GM18870 (cell line): ENCODE measurements at regions not wholly inside any gene's neighbourhood (a gene's known extent, or its start where the extent isn't known, plus 50 kb on each side); places are given as distances from the start of the nearest gene placed in this dataset.
"Not testable (repeated sequence)": the region's sequence is repeated elsewhere in the genome, so short reads cannot be mapped to it uniquely, and the experiment has no call there.

Experiments used
- ATAC-seq: cut with Tn5 transposase; IDR thresholded peaks from one replicate; pipeline ENCODE4 v1.9.1; 2021; ENCODE audit warnings: moderate library complexity; ENCODE audit not compliant: unreplicated experiment

DNA sequence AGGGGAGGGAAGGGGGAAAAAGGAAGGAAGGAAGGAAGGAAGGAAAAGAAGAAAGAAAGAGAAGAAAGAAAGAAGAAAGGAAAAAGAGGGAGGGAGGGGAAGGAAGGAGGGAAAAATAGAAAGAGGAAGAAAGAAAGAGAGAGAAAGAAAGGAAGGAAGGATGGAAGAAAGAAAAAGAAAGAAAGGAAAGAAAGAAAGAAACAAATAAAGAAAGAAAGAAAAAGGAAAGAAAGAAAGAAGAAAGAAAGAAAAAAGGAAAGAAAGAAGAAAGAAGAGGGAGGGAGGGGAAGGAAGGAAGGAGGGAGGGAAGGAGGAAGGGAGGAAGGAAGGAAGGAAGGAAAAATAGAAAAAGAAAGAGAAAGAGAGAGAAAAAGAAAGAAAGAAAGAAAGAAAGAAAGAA lies 315.8 kb upstream of the PIK3C3 start:
- ATAC-seq, result no peak

GRCh38 chr18:41631723-41632285 lies 323.2 kb upstream of the PIK3C3 start:
- ATAC-seq, result not testable (repeated sequence)

DNA sequence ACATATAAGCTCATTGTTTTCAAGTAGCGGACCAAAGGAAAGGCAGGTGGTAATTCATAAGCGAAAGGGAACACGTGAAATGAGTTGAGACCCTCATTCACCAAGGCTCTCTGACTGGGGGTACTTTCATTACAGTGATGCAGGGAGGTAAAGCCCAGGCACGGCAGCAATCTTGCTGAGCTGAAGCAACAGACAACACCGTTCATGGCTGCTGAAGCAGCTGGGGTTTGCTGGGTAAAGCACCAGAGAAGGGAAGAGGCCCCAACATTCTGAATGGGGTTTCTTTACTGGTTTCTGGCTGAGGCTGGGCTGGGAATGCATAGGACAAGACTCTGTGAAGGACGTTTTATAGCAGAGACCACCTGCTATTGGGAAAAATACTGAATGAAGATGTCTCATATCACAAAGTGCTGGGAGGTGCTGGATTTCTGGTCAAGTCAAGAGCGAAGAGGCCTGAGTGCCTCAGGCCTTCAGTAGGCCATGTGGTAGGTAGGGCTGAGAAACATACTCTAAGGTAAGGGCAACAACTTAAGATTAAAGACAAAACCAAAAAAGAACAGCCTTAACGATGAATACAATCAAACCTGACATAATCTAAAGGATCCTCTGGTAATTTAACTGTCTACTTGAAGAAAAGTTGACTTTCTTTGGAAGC lies 324.7 kb upstream of the PIK3C3 start:
- no peak for ATAC-seq

DNA sequence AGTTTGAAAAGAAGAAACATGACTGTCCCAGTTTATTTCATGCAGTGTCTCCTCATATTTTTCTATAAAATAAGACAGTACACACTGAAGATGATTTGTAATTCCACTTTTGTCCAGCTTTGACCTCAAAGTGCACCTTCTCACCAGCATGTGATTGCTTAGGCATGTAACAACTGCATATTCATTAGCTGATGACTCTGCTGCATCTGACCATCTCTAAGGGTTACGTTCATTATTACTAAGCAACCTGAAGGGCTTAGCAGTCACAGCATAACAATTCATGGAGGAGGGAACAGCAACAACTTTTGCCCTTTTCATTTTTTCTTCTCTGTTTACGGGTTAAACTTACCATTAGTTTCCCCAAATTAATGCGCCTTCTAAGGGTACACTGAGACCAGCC lies 330.6 kb upstream of the PIK3C3 start:
- ATAC-seq, result no peak

- no peak for ATAC-seq
These were observed 333.9 kb upstream of the PIK3C3 start for GRCh38 chr18:41621177-41621576.

DNA sequence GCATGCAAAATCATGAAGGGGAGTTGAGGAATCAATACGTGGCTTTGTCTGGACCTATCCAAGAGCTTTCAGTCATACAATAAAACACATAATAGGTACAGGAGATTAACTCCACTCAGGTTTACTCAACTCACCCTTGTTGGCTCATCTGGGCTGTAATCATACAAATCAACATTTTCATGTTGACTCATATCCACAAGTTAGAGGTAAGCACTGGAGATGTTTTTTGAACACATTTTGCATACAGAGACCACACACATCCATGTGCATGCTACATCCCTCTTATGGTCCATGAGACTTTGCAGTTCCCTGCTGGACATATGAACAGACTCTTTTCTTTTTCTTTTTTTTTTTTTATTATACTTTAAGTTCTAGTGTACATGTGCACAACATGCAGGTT lies 336.9 kb upstream of the PIK3C3 start:
- no peak for ATAC-seq

DNA sequence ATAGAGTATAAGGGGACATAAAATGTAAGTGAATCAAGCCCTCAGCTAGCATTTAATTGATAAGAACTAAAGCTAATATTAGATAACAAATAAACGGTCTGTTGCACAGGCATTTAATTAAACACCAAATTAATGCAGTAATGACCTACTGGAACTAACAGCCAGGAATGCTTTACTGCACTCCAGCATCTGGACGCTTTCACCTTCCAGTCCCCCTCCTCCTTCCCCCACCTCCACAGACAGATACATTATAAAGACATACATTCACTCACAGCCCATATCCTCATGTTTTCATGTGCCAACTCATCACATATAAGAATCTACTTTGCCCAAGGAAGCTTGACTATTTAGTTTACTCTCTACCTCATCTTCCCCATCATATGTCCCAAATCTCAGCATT lies 337.4 kb upstream of the PIK3C3 start:
- ATAC-seq, result no peak

DNA sequence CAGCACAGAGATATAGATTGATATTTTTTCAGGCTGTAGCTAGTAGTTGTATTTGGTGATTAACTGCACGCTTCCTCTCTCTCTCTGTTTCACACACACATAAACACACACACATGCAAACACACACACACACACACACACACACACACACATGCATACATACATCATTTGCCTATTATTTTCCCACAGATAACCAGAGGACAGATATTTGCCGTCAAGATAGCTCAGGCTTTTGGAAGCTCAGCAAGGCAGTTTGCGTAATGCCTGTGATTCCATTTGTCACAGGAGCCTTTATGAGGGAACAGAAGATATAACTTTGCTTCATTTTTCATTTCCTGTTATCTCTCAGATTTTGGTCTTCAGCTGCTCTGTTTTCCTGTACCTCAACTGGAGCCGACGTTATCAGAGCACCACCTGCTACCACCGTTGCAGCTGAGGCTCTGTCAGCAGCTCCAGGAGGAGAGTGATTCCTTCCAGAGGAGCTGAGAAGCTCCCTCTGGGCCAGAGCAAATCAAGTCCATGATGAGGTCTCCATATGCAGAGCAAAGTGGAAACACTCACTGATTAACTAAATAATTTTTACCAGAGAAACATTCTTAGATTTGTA lies 341.9 kb upstream of the PIK3C3 start:
- ATAC-seq, result no peak

- no peak for ATAC-seq
These were observed 350.1 kb upstream of the PIK3C3 start for GRCh38 chr18:41604964-41605363.

DNA sequence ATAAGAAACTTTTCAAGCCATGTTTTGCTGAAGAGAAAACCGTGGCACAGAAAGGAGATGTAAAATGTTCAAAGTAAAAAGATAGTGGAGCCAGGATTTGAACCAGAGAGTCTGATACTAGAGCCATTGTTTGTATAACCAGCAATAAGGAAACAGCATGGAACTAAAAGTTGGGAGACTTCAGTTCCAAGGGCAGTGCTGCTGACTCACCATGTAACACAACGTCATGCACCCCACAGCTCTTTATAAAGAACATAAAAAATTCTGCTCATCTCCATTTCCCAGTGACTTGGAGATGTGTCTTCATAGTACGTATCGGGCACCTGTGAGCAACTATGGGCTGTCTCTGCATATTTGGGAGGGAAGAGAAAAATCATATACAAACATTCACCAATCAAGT lies 353.0 kb upstream of the PIK3C3 start:
- ATAC-seq, result no peak

GRCh38 chr18:41600693-41601391 lies 354.2 kb upstream of the PIK3C3 start:
- ATAC-seq, result no peak

- ATAC-seq, result no peak
These were observed 355.6 kb upstream of the PIK3C3 start for GRCh38 chr18:41599466-41599865.

GRCh38 chr18:41594582-41594981 lies 360.5 kb upstream of the PIK3C3 start:
- no peak for ATAC-seq

DNA sequence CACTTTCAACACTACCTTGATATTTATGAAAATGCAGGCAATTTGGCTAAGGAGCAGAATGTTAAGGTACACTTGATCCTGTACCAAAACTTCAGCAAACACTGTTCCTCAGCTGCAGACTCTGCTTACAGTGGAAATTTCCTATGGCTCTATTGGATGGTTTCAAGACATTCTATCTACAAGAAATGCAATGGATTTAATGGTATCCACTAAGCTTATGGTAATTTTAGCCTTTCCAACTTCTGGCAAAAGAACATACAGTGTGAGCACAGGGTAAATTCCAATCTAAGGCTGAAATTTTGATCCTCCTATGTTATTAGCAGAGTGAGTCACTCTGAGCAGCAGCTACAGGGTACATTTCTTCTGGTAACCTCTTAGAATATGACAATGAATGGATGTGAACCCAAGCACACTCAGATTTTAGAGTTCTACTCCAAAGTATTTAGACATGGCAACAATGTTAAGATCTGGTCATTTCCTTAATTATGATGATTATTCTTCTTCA lies 361.8 kb upstream of the PIK3C3 start:
- ATAC-seq, result no peak

DNA sequence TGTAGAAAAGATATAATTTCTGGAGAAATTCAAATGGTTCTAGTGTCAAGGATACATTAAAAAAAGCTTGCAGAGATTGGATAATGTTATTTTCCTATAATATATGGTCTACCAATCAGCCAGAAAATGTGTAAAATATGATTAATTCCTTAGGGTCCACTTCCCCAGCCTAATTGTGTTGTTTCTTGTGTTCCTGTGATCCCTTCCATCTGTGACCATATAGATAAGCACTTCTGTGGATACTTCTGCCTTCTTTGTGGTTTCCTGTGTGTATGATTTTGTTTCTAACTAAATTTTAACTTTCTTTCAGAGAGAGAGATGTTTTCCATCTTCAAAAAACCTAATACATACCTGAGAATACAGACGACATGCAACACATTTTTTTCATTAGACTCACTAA lies 367.1 kb upstream of the PIK3C3 start:
- no peak for ATAC-seq

- no peak for ATAC-seq
These were observed 369.5 kb upstream of the PIK3C3 start for GRCh38 chr18:41585512-41585911.

- ATAC-seq, result no peak
These were observed 375.8 kb upstream of the PIK3C3 start for GRCh38 chr18:41579185-41579584.

GRCh38 chr18:41577529-41577928 lies 377.5 kb upstream of the PIK3C3 start:
- no peak for ATAC-seq

- no peak for ATAC-seq
These were observed 378.4 kb upstream of the PIK3C3 start for GRCh38 chr18:41576643-41577042.

- no peak for ATAC-seq
These were observed 385.2 kb upstream of the PIK3C3 start for GRCh38 chr18:41569867-41570266.

DNA sequence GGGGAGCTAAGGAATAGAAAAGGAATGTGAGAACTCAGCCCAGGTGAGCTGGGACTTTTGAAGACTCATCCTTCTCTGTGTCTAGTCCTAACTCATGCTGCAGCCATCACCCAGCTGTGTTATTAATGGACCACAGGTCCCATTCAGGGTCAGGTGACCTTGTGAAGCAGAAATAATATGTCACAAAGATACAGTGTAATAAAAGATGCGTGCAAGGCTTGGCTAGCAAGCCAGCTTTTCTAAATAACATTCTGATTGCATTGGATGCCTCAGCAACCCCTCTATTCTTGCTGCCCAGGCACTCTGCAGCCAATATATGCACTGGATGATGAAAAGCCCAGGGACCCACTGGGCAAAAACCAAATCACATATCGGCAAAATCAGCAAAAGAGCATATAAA lies 393.1 kb upstream of the PIK3C3 start:
- no peak for ATAC-seq

DNA sequence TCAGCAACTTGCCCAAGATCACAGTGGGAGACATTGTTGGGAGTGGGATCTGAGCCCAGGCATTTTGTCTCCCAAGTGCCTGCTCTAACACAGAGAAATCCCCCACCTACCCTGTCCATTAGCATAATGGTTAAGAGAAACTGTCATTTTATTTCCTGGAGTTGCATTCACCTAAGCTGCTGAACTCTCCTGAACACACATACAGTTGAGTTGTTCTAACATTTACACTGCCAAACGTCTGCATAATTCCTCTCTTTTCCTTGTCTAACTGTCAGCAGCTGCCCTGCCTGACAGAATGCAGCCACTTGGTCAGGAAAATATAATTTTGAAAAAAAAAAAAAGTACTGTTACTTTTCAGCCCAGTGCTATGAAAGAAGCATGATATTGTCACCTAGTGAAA lies 396.3 kb upstream of the PIK3C3 start:
- no peak for ATAC-seq
